HG02938 (cell line): ENCODE measurements at regions not wholly inside any gene's neighbourhood (a gene's known extent, or its start where the extent isn't known, plus 50 kb on each side); places are given as distances from the start of the nearest gene placed in this dataset.
"Not testable (repeated sequence)": the region's sequence is repeated elsewhere in the genome, so short reads cannot be mapped to it uniquely, and the experiment has no call there.

Experiments used
- ATAC-seq: cut with Tn5 transposase; IDR thresholded peaks from one replicate; pipeline ENCODE4 v1.9.1; 2021; ENCODE audit warnings: mild to moderate bottlenecking, moderate library complexity; ENCODE audit not compliant: unreplicated experiment

- ATAC-seq, result not testable (repeated sequence)
Observed at GRCh38 chr16:29120680-29121079, 135.8 kb downstream of the LAT start.

DNA sequence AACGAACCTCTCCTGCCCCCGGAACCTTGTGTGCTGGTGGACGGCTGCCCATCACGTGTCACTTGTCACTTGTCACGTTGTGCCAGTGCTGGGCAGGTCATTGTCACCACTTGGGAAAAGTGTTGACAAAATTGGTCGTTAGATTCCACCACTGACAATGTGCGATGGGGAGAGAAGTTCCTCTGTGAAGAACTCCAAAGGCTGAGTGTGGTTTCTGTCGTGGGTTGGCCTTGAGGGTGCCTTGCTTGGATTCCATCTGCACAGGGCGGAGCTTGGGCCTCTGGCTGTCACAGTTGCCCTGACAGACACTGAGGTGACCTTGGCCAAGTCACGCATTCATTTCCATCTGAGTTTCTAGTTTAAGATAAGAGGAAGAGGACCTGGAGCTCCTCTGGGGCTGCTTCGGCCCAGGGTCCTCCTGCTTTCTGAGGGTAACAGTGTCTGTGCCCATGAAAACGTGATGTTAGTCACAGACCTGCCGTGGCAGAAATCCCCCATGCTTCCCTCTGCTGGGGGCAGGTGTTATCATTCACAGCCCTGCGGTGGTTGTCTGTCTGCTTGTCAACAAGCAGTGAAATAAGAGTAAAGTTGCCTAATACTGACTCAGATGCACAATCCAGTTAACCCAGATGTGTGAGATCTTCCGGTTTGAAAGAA lies 133.6 kb downstream of the LAT start:
- not testable (repeated sequence) for ATAC-seq

DNA sequence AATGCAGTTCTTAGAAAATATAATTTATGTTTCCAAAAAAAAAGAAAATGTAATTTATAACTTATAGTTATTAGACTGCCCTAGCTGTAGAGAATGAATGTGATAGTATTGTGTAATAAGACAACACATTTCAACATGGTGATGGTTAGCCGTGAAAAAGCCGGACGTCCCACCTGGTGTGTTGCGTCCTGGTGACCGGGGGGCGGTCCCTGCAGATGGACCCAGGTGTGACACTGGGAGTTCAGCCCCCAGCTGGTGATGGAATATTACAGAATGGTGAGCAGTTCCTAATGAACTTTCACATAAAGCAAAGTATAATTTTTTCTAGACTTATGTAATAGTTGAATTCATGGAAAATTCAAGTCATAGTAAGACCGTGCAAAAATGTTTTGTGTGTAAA lies 132.8 kb downstream of the LAT start:
- no peak for ATAC-seq

DNA sequence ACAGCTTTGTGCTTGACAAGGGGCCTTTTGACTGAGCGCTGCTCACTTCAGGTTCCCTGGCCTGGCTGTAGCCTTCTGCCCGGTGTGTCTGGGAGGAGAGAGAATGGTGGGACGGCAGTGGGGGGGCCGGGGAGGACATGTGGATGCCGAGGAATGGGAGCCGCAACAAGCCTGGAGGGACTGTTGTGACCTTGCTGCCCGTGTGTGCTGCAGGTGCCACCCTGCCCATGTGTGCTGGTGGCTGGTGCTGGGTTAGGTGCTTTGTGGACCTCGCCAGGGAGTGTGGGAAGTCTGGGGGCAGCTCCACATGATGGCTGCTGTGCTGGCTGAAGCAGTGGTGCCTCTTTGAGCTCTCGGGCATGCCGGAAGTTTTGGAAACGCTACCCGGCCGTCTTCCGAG lies 132.1 kb downstream of the LAT start:
- no peak for ATAC-seq

- ATAC-seq, result not testable (repeated sequence)
Observed at GRCh38 chr16:29116207-29116606, 131.4 kb downstream of the LAT start.

DNA sequence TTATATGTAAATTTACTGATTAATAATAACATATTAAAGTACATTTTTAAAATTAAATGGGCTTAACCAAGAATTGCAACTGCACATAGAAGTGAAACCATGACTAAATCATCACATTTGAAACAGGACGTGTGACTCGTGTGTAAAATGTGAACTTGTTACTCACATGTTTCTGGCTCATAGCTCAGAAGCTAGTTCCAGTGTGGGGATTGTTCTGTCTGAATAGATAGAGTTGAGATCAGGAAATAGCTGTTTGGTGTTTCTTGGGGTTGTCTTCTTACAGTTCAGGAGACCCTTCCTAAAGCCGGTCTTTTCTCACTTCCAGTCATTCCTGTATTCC lies 130.9 kb downstream of the LAT start:
- not testable (repeated sequence) for ATAC-seq

DNA sequence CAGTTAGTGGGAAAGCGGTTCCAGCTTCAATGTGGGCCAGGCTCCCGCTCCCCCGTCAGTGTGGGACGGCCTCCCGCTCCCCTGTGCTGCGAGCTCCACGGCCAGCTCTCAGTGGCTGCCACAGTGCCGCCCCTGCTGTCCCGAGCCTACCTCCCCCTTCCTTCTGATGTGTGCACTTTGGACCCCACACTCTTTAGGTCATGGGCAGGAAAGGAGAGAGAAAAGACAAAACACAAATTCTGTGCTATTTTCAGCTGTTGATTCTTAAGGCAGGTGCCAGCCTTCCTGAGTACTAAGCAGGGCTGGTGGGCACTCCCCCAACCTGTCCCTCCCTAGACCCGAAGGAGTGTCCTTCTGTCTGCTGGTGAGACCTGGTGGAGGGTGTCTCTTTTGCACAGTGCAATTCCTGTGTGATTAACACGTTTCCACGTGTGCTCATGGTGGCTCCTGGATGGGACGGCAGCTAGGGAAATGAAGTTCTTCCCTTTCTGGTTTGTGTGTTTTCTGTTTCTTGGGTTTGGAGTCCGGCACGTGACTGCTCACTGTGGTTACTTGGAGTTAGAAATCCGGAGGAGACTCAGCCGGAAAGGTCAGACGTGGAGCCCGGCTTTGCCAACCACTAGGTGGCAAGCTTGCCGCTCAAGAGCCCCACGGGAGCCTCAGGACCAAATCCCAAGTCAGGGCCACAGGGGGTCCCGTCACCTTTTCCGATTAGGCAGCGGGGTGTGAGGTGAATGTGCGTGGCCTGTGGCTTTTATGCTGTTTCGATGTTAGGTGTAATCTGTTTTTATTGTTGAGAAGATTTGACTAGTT lies 130.3 kb downstream of the LAT start:
- not testable (repeated sequence) for ATAC-seq

GRCh38 chr16:29114574-29114973 lies 129.7 kb downstream of the LAT start:
- no peak for ATAC-seq

DNA sequence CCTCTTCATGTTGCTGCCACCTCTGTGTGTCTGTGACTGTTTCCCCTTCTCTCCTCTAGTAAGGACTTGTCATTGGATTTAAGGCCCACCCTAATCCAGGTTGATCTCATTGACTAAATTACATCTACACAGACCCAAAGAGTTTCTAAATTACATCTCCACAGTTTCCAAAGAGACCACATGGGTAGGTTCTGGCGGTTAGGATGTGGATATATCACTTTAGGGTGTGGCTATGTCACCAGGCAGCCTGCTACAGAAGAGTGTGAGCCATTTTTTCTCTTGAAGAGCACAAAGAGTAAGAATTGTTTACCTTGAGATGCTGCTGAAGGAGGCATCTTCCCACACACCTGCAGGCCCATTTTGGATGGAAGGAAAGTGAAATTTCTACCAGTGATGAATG lies 128.6 kb downstream of the LAT start:
- ATAC-seq, result not testable (repeated sequence)

GRCh38 chr16:29112755-29113347 lies 128.0 kb downstream of the LAT start:
- ATAC-seq, result no peak

- not testable (repeated sequence) for ATAC-seq
Observed at GRCh38 chr16:29111901-29112680, 127.2 kb downstream of the LAT start.

DNA sequence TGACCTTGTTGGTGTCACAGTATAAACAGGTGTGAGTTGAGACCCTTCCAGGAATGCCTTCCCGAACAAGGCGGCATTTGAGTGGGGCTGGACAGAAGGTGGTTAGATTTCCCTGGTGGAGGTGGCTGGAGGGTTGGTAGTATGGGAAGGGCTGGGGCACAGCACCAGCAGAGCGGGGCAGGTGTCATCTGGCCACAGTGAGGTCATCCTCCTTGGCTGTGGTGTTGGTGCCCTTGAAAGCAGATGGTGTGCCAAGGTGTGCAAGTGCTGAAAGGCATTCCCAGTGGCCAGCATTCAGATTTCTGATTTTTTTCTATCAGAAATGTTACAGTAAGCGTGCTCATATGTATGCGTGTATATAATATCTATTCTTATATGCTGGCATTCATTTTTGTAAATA lies 126.6 kb downstream of the LAT start:
- no peak for ATAC-seq

DNA sequence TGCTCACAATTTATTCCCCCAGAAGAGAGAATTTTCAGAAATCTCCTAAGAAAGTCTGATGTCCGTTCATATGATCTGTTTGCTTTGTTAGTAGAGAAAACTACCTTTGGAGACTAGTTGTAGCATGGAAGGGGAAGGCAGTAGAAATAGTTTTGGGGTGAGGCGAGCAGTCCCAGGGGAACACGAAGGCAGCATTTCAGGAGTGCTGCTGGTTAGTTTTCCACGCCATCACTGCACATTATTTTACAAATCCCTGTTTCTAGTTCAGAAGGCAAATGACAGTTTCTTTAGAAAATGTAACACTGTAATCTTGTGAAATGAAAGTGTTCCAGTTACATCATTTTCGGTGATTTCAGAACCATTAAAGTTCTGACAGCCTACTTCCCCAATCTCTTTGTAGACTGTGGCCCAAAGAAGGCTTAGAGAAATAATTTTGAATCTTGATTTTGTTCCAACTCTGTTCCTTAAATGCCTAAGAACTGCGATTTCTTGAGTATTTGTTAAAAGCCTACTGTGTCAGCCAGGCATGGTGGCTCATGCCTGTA lies 123.8 kb downstream of the LAT start:
- not testable (repeated sequence) for ATAC-seq

DNA sequence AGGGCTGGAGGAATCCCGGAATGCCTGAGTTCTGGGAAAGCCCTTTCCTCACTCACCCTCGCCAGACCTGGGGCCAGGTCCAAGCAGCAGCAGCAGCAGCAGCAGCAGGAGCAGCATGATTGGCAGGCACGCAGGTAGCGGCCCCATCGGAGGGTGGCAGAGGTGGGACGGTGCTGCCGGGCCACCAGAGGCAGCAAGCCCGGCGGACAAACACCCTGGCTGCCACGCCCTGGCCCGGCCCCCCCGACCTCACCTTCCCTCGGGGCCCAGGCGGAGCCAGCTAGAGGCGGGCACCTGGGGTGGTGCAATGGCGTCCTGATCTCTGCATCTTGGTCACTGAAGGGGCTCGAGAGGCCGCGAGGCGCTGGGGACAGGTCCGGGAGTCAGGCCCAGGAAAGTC lies 122.4 kb downstream of the LAT start:
- no peak for ATAC-seq

- not testable (repeated sequence) for ATAC-seq
Observed at GRCh38 chr16:29106259-29106908, 121.5 kb downstream of the LAT start.

DNA sequence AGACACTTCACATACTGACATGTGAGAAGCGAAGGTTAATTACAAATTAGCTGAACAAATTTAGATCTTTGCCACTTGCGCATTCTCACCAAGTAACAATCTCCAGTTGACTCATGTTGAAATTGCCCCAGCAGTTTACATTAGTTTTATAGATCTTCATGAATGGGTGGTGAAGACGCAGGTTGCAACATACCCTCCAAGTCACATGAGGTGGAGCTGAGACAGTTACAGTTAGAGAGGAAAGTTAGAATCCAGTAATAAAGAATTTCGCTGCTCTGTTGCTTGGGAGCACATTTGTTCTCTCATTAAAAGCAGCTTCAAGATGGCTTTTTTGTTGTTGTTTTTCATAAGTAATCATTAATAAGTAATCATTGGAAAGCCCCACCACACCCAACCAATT lies 119.7 kb downstream of the LAT start:
- ATAC-seq, result not testable (repeated sequence)

- not testable (repeated sequence) for ATAC-seq
Observed at GRCh38 chr16:29097965-29098364, 113.1 kb downstream of the LAT start.

GRCh38 chr16:29094729-29095624 lies 110.1 kb downstream of the LAT start:
- ATAC-seq, result not testable (repeated sequence)

DNA sequence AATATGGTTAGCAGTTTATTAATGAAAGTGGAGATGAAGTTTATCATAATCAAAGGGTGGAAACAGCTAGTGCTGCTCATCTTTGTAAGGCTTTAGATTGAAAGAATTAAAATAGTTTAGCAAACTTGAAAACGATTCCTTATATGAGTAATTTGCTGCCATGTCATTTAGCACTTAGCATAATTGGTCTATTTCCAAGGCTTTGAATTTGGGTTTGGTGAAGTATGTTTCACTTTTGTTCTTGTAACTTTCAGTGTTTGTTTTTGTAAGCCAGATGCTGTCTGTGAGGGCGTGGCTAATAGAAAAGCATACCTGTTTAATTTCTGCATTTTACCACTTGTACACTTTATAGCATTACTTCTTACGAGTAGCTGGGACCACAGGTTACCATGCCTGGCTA lies 109.5 kb downstream of the LAT start:
- ATAC-seq, result not testable (repeated sequence)
